Prostate gland (tissue), 2 donors: ENCODE measurements at regions not wholly inside any gene's neighbourhood (a gene's known extent, or its start where the extent isn't known, plus 50 kb on each side); places are given as distances from the start of the nearest gene placed in this dataset.

Source experiments
- DNase-seq: peaks from one replicate; pipeline ENCODE4 v3.0.0-alpha.2; 2019; ENCODE audit warnings: low spot score
- H3K27ac ChIP-seq, 2 donors: fragments of 200-600 bp; sonication (generic); 2 replicates each; pipeline ENCODE4 v1.5.1; 2017 to 2019
- H3K27me3 ChIP-seq: fragments of 200-600 bp; sonication (generic); replicated peaks from 2 replicates; pipeline ENCODE4 v1.5.1; 2019; ENCODE audit not compliant: insufficient read depth
- H3K36me3 ChIP-seq, 2 donors: fragments of 200-600 bp; sonication (generic); 1 replicate in 1 of 2; 2 replicates in 1 of 2; pipeline versions ENCODE4 v1.5.1 to v1.8.1; 2017 to 2019
- H3K4me1 ChIP-seq: fragments of 200-600 bp; sonication (generic); replicated peaks from 2 replicates; pipeline ENCODE4 v1.5.1; 2019
- H3K4me3 ChIP-seq, 2 donors: fragments of 200-600 bp; sonication (generic); 2 replicates each; pipeline ENCODE4 v1.5.1; 2017 to 2019
- H3K9me3 ChIP-seq: fragments of 200-600 bp; sonication (generic); 2 replicates; pipeline ENCODE4 v1.5.1; 2017
- POLR2A ChIP-seq: fragments of 450-650 bp; IDR thresholded peaks from one replicate; pipeline ENCODE4 v1.6.1; 2016; ENCODE audit warnings: antibody characterized with exemption, mild to moderate bottlenecking
- POLR2AphosphoS5 ChIP-seq: sonication (generic); formaldehyde crosslinking; IDR thresholded peaks from one replicate; pipeline ENCODE4 v1.6.1; 2017; ENCODE audit warnings: antibody characterized with exemption
- WGBS: methylation state at CpG from one replicate; pipeline ENCODE4 v1.1.5; 2018; 5-methylcytosine and 5-hydroxymethylcytosine counted together
- intact Hi-C: fragments of 100-400 bp; cut with DNase I; formaldehyde crosslinking; loops from one replicate; pipeline ENCODE4 v1.14.2; 2022
- TF ChIP-seq, protein P1 (sequence below), 4 experiments: fragments of 200-600 bp in 2 of 4; fragments of 450-650 bp in 2 of 4; sonication (generic) in 2 of 4; IDR thresholded peaks; 1 replicate in 3 of 4; 2 replicates in 1 of 4; pipeline ENCODE4 v1.5.1; 2016 to 2019; ENCODE audit warnings: antibody characterized with exemption in 4 of 4, mild to moderate bottlenecking in 2 of 4, moderate library complexity in 2 of 4

DNA sequence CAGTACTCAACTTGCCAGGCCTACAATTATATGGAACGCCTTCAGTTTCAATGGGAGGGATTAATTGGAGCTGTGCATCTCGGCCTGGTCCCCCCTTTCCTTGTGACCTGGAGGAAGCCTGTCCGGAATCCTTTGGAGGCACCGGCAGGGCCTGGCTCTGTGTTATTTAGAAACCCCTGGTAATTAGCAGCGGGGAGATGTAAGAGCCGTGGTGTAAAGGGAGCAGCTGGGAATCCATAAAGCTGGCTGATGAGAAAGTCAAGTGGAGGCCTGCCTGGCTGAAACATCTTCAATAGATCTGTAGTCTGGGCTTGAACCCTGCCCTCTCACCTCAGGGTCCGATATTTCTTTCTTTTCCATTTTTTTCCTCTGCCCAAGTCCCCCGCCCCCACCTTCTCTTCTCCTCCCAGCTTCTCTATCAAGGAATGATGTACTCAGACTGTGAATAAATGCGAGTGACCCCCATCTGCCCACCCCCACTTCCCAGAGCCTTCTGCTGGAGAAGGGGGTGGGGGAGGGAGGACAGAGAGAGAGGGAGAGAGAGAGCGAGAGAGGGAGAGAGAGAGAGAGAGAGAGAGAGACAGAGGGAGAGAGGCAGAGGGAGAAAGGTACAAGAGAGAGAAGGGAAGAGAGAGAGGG lies 495.5 kb upstream of the ZFHX3 start:
- no peak overlapping the region for H3K27ac ChIP-seq
- H3K9me3 ChIP-seq = no peaks in the 10 kb centered on the region
- no peak for DNase-seq
- intact Hi-C loops = no loop called here
- WGBS = 81% methylated on average over 10 of the region's 10 CpGs
- H3K27me3 ChIP-seq = peaks cover 2% of the 10 kb centered on the region
- no peak overlapping the region for H3K4me3 ChIP-seq
- TF ChIP-seq POLR2AphosphoS5 = no peak
- no peak for TF ChIP-seq POLR2A
- TF ChIP-seq, protein P1, sequence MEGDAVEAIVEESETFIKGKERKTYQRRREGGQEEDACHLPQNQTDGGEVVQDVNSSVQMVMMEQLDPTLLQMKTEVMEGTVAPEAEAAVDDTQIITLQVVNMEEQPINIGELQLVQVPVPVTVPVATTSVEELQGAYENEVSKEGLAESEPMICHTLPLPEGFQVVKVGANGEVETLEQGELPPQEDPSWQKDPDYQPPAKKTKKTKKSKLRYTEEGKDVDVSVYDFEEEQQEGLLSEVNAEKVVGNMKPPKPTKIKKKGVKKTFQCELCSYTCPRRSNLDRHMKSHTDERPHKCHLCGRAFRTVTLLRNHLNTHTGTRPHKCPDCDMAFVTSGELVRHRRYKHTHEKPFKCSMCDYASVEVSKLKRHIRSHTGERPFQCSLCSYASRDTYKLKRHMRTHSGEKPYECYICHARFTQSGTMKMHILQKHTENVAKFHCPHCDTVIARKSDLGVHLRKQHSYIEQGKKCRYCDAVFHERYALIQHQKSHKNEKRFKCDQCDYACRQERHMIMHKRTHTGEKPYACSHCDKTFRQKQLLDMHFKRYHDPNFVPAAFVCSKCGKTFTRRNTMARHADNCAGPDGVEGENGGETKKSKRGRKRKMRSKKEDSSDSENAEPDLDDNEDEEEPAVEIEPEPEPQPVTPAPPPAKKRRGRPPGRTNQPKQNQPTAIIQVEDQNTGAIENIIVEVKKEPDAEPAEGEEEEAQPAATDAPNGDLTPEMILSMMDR (IDR thresholded peaks at IDR 0.05) = no peak
- no peaks in the 10 kb centered on the region for H3K36me3 ChIP-seq
- no peaks in the 10 kb centered on the region for H3K4me1 ChIP-seq

DNA sequence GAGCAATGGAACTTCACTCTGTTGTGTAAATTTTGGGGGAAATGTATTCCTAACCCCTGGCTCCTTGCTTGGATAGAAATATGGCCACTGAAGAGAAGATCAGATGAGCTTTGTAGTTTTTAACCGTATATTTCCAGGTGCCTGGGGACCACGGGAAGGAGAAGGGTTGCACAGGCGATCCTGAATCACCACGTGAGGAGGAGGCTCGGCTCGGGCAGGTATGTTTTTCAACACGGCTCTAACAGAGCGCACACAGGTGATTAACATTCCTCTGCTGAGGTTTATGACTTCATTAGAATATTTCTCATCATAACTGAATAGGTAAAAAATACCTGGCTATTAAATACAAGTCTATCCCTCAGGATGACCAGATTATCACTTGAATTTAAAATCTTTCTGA lies 495.0 kb upstream of the ZFHX3 start:
- no peaks in the 10 kb centered on the region for H3K9me3 ChIP-seq
- no peak overlapping the region for H3K4me3 ChIP-seq
- no peak for DNase-seq
- no peak for TF ChIP-seq POLR2A
- TF ChIP-seq POLR2AphosphoS5 = no peak
- TF ChIP-seq, protein P1 (IDR thresholded peaks at IDR 0.05) = no peak
- no peak overlapping the region for H3K27ac ChIP-seq
- H3K36me3 ChIP-seq = no peaks in the 10 kb centered on the region
- no peaks in the 10 kb centered on the region for H3K4me1 ChIP-seq
- intact Hi-C loops = no loop called here
- H3K27me3 ChIP-seq = peaks cover 2% of the 10 kb centered on the region
- 76% methylated on average over 8 of the region's 8 CpGs for WGBS

GRCh38 chr16:73537921-73538320 lies 490.0 kb upstream of the ZFHX3 start:
- intact Hi-C loops = no loop called here
- Histone ChIP-seq H3K27me3 (no peaks in the 10 kb centered on the region), H3K9me3 (no peaks in the 10 kb centered on the region), H3K27ac (no peak overlapping the region), H3K4me1 (no peaks in the 10 kb centered on the region), H3K4me3 (no peak overlapping the region), H3K36me3 (no peaks in the 10 kb centered on the region)
- TF ChIP-seq POLR2AphosphoS5 (no peak), POLR2A (no peak)
- TF ChIP-seq, protein P1 (IDR thresholded peaks at IDR 0.05) = no peak
- no peak for DNase-seq
- WGBS = 96% methylated on average over 3 of the region's 3 CpGs

DNA sequence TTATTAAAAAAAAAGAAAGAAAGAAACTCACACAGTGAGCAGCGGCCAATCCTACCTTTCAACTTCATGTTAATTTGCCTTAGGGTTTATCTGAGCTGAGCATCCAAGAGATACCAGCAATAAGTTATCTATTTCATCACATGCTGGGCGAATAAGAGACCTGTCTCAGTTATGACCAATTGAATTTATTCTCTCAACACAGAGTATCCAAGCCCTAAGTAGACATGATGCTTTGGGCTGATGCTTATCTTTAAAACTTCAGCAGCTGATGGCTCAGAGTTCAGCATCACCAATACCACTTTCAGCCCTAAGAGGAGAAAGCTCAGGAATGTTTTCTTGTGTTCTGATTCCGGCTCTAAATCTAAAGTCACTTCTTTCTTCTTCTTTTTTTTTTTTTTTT lies 489.0 kb upstream of the ZFHX3 start:
- no peak overlapping the region for H3K27ac ChIP-seq
- no peak for DNase-seq
- 76% methylated on average over 3 of the region's 3 CpGs for WGBS
- no peak for TF ChIP-seq POLR2A
- TF ChIP-seq POLR2AphosphoS5 = no peak
- TF ChIP-seq, protein P1 (IDR thresholded peaks at IDR 0.05) = no peak
- H3K9me3 ChIP-seq = no peaks in the 10 kb centered on the region
- intact Hi-C loops = no loop called here
- no peak overlapping the region for H3K4me3 ChIP-seq
- H3K27me3 ChIP-seq = no peaks in the 10 kb centered on the region
- no peaks in the 10 kb centered on the region for H3K36me3 ChIP-seq
- no peaks in the 10 kb centered on the region for H3K4me1 ChIP-seq

GRCh38 chr16:73531021-73531420 lies 483.1 kb upstream of the ZFHX3 start:
- Histone ChIP-seq H3K27me3 (no peaks in the 10 kb centered on the region), H3K36me3 (no peaks in the 10 kb centered on the region), H3K4me1 (no peaks in the 10 kb centered on the region), H3K9me3 (no peaks in the 10 kb centered on the region), H3K4me3 (no peak overlapping the region), H3K27ac (no peak overlapping the region)
- TF ChIP-seq POLR2AphosphoS5 (no peak), POLR2A (no peak)
- TF ChIP-seq, protein P1 (IDR thresholded peaks at IDR 0.05) = no peak
- no peak for DNase-seq
- WGBS = 37% methylated on average over 3 of the region's 3 CpGs
- intact Hi-C loops = no loop called here
